Natural killer cell (primary cell): ENCODE measurements at regions not wholly inside any gene's neighbourhood (a gene's known extent, or its start where the extent isn't known, plus 50 kb on each side); places are given as distances from the start of the nearest gene placed in this dataset.

Experiments
- ATAC-seq, 3 donors: fragments of 150-1000 bp in 2 of 3; fragments of 200-7000 bp in 1 of 3; cut with Tn5 transposase; 1 replicate in 1 of 3; 2 replicates in 2 of 3; pipeline ENCODE4 v1.10.0; 2021; ENCODE audit warnings: mild to moderate bottlenecking in 2 of 3, moderate library complexity in 2 of 3
- DNase-seq, 2 donors: peaks; one replicate each; pipeline versions ENCODE4 v3.0.0 to v3.0.0-alpha.2; 2013 to 2021; ENCODE audit warnings: mixed read lengths in 1 of 2
- H3K27ac ChIP-seq: one replicate; pipeline ENCODE4 v1.5.1; 2013; ENCODE audit warnings: mild to moderate bottlenecking, low read length
- H3K27me3 ChIP-seq: one replicate; pipeline ENCODE4 v1.6.1; 2013; ENCODE audit warnings: low read length; ENCODE audit not compliant: control insufficient read depth, insufficient read depth
- H3K36me3 ChIP-seq: one replicate; pipeline ENCODE4 v1.6.1; 2013; ENCODE audit warnings: low read length; ENCODE audit not compliant: control insufficient read depth, insufficient read depth
- H3K4me1 ChIP-seq: one replicate; pipeline ENCODE4 v1.6.1; 2013; ENCODE audit warnings: low read length; ENCODE audit not compliant: control insufficient read depth, insufficient read depth
- H3K4me3 ChIP-seq: one replicate; pipeline ENCODE4 v1.5.1; 2013; ENCODE audit warnings: low read length
- H3K9me3 ChIP-seq: one replicate; pipeline ENCODE4 v1.6.1; 2013; ENCODE audit warnings: low read length; ENCODE audit not compliant: control insufficient read depth, insufficient read depth
- H3K27ac Mint-ChIP-seq, 2 donors: one replicate each; pipeline ENCODE4 v1.8.0; 2022; ENCODE audit warnings: mild to moderate bottlenecking in 2 of 2, mixed read lengths in 2 of 2, moderate library complexity in 1 of 2
- H3K27me3 Mint-ChIP-seq, 2 donors: one replicate each; pipeline ENCODE4 v1.8.0; 2022; ENCODE audit warnings: low read depth in 2 of 2, mixed read lengths in 2 of 2
- H3K36me3 Mint-ChIP-seq: one replicate; pipeline ENCODE4 v1.8.0; 2022; ENCODE audit warnings: mixed read lengths
- H3K4me1 Mint-ChIP-seq, 2 donors: one replicate each; pipeline ENCODE4 v1.8.0; 2022; ENCODE audit warnings: mixed read lengths in 2 of 2
- H3K4me3 Mint-ChIP-seq: one replicate; pipeline ENCODE4 v1.8.0; 2022; ENCODE audit warnings: mild to moderate bottlenecking, moderate library complexity, mixed read lengths
- H3K9me3 Mint-ChIP-seq, 2 donors: one replicate each; pipeline ENCODE4 v1.8.0; 2022; ENCODE audit warnings: mixed read lengths in 2 of 2
- CTCF ChIP-seq: fragments of 200-600 bp; IDR thresholded peaks from one replicate; pipeline ENCODE4 v1.8.0; 2022; ENCODE audit warnings: antibody characterized with exemption
- WGBS: methylation state at CpG from one replicate; pipeline ENCODE4 v1.1.7; 2013; ENCODE audit warnings: missing lambda C conversion rate; ENCODE audit not compliant: insufficient coverage; 5-methylcytosine and 5-hydroxymethylcytosine counted together
- intact Hi-C: fragments of 100-400 bp; cut with micrococcal nuclease; formaldehyde crosslinking; loops from one replicate; pipeline ENCODE4 v1.14.2; 2022

GRCh38 chr15:81562986-81563385 is 189.0 kb upstream of the TMC3 start:
- no peaks in the 10 kb centered on the region for H3K36me3 ChIP-seq
- Mint-ChIP-seq H3K27me3 (peaks cover 0 to 9% of the 10 kb centered on the region in 2 donors), H3K9me3 (peaks cover 0 to 3% of the 10 kb centered on the region in 2 donors), H3K27ac (no peak overlapping the region), H3K4me3 (no peak overlapping the region), H3K36me3 (no peaks in the 10 kb centered on the region), H3K4me1 (peaks cover 0 to 4% of the 10 kb centered on the region in 2 donors)
- DNase-seq, result no peak
- no peaks in the 10 kb centered on the region for H3K4me1 ChIP-seq
- ATAC-seq, result no peak
- H3K27ac ChIP-seq, result no peak overlapping the region
- intact Hi-C loops, result no loop called here
- H3K4me3 ChIP-seq, result no peak overlapping the region
- H3K27me3 ChIP-seq, result no peaks in the 10 kb centered on the region
- no peaks in the 10 kb centered on the region for H3K9me3 ChIP-seq
- no peak for TF ChIP-seq CTCF
- 100% methylated on average over 1 of the region's 2 CpGs for WGBS

GRCh38 chr15:81560405-81560804 is 186.4 kb upstream of the TMC3 start:
- Histone ChIP-seq H3K36me3 (no peaks in the 10 kb centered on the region), H3K4me3 (no peak overlapping the region), H3K27me3 (no peaks in the 10 kb centered on the region), H3K9me3 (no peaks in the 10 kb centered on the region), H3K27ac (no peak overlapping the region), H3K4me1 (no peaks in the 10 kb centered on the region)
- Mint-ChIP-seq H3K4me1 (peaks cover 0 to 4% of the 10 kb centered on the region in 2 donors), H3K9me3 (peaks cover 0 to 3% of the 10 kb centered on the region in 2 donors), H3K4me3 (no peak overlapping the region), H3K36me3 (no peaks in the 10 kb centered on the region), H3K27me3 (peaks cover 0 to 13% of the 10 kb centered on the region in 2 donors), H3K27ac (no peak overlapping the region)
- WGBS, result no CpG with 5 or more reads among the region's 1 CpG
- no peak for ATAC-seq
- intact Hi-C loops, result no loop called here
- no peak for TF ChIP-seq CTCF
- no peak for DNase-seq

- Histone ChIP-seq H3K27me3 (no peaks in the 10 kb centered on the region), H3K36me3 (no peaks in the 10 kb centered on the region), H3K4me1 (no peaks in the 10 kb centered on the region), H3K27ac (no peak overlapping the region), H3K4me3 (no peak overlapping the region), H3K9me3 (no peaks in the 10 kb centered on the region)
- Mint-ChIP-seq H3K4me1 (no peaks in the 10 kb centered on the region), H3K4me3 (no peak overlapping the region), H3K9me3 (no peaks in the 10 kb centered on the region), H3K27ac (no peak overlapping the region), H3K27me3 (peaks cover 4 to 10% of the 10 kb centered on the region in 2 donors), H3K36me3 (no peaks in the 10 kb centered on the region)
- WGBS, result no CpG with 5 or more reads among the region's 2 CpGs
- TF ChIP-seq CTCF, result no peak
- intact Hi-C loops, result no loop called here
- ATAC-seq, result no peak
- DNase-seq, result no peak
Observed at GRCh38 chr15:81558056-81558455, 184.0 kb upstream of the TMC3 start.

- H3K4me1 ChIP-seq, result no peaks in the 10 kb centered on the region
- no peaks in the 10 kb centered on the region for H3K27me3 ChIP-seq
- Mint-ChIP-seq H3K4me1 (no peaks in the 10 kb centered on the region), H3K36me3 (no peaks in the 10 kb centered on the region), H3K27me3 (peaks cover 7 to 9% of the 10 kb centered on the region in 2 donors), H3K27ac (no peak overlapping the region), H3K4me3 (no peak overlapping the region), H3K9me3 (no peaks in the 10 kb centered on the region)
- no peak overlapping the region for H3K27ac ChIP-seq
- ATAC-seq (no peak), DNase-seq (no peak)
- H3K9me3 ChIP-seq, result no peaks in the 10 kb centered on the region
- no peak for TF ChIP-seq CTCF
- H3K4me3 ChIP-seq, result no peak overlapping the region
- 84% methylated on average over 4 of the region's 4 CpGs for WGBS
- H3K36me3 ChIP-seq, result no peaks in the 10 kb centered on the region
- intact Hi-C loops, result no loop called here
Observed at GRCh38 chr15:81555346-81555745, 181.3 kb upstream of the TMC3 start.
